ENCODE measurements at regions not wholly inside any gene's neighbourhood (a gene's known extent, or its start where the extent isn't known, plus 50 kb on each side); places are given as distances from the start of the nearest gene placed in this dataset.
A peak's percentile ranks its signal among the peaks of the same experiment; 100 is the strongest.

- H3K27me3 ChIP-seq (ENCODE audit: control insufficient read depth in 2 of 2, insufficient read depth in 2 of 2, low read length in 2 of 2): no peaks in the 10 kb centered on the region
These were observed 305.1 kb upstream of the PITRM1 start for GRCh38 chr10:3477683-3478082.

More at GRCh38 chr10:3477683-3478082, 305.1 kb upstream of the PITRM1 start:
- Histone ChIP-seq H4K20me1 (replicated peaks; ENCODE audit: control insufficient read depth, extremely low read depth, insufficient read depth, low read length) (no peaks in the 10 kb centered on the region), H3K27ac (ENCODE audit: insufficient read depth, low read depth, low read length) (no peak overlapping the region), H3K4me1 (ENCODE audit: control insufficient read depth, extremely low read depth, insufficient read depth, low read length) (peaks cover 8% of the 10 kb centered on the region), H3K9me3 (replicated peaks; ENCODE audit: control insufficient read depth, insufficient read depth, low read length) (no peaks in the 10 kb centered on the region), H3K9me1 (replicated peaks; ENCODE audit: control insufficient read depth, extremely low read depth, insufficient read depth, low read length) (no peaks in the 10 kb centered on the region), H3K9ac (replicated peaks; ENCODE audit: extremely low read depth, insufficient read depth, low read length) (no peak overlapping the region), H3K4me3 (replicated peaks in 1 of 3; ENCODE audit: insufficient read depth in 1 of 3, low read depth in 1 of 3, low read length in 3 of 3) (no peak overlapping the region), H3K36me3 (ENCODE audit: control insufficient read depth in 2 of 2, extremely low read depth in 1 of 2, insufficient read depth in 2 of 2, low read length in 2 of 2) (no peaks in the 10 kb centered on the region), H3K4me2 (ENCODE audit: insufficient read depth, low read length) (no peak overlapping the region), H2AFZ (ENCODE audit: low read depth, low read length) (no peak overlapping the region), H3K79me2 (ENCODE audit: control insufficient read depth, insufficient read depth, low read length) (no peaks in the 10 kb centered on the region)
- dilution Hi-C loops (cut with MboI; ENCODE audit: extremely low pct_ligation_motif_present, low sequenced_read_pairs) (no loop called here), intact Hi-C loops (cut with micrococcal nuclease) (no loop called here)
- ChIA-PET POLR2A (no interaction called here), CTCF (interaction anchor here (2.4 kb wide), 1 partner anchor 10 kb away, joined by 8 read pairs; no protein-coding TSS in a partner anchor)
- no TSS peak for BruUV-seq (replicated peaks)
- TF ChIP-seq FOS (IDR thresholded peaks at IDR 0.05; ENCODE audit: borderline replicate concordance, insufficient read depth, low read length) (no peak), GATA2 (IDR thresholded peaks at IDR 0.05; ENCODE audit: insufficient read depth, insufficient read length, low read depth, low read length) (no peak), JUN (IDR thresholded peaks at IDR 0.05; ENCODE audit: borderline replicate concordance, insufficient read depth, insufficient read length, low read depth) (no peak), EZH2 (IDR thresholded peaks at IDR 0.05; ENCODE audit: borderline replicate concordance, low read depth, low read length, severe bottlenecking) (no peak), CTCF (IDR thresholded peaks at IDR 0.05; ENCODE audit: extremely low read depth in 1 of 2, insufficient read depth in 1 of 2, low read depth in 1 of 2, low read length in 2 of 2) (no peak), POLR2AphosphoS5 (IDR thresholded peaks at IDR 0.05; ENCODE audit: insufficient read depth, low read depth, low read length) (no peak), POLR2A (IDR thresholded peaks at IDR 0.05; ENCODE audit: low read depth, low read length) (no peak), MYC (IDR thresholded peaks at IDR 0.05; ENCODE audit: low read depth, low read length) (no peak)
- TF ChIP-seq, protein P1, sequence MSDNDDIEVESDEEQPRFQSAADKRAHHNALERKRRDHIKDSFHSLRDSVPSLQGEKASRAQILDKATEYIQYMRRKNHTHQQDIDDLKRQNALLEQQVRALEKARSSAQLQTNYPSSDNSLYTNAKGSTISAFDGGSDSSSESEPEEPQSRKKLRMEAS (IDR thresholded peaks at IDR 0.05; ENCODE audit: insufficient read depth, insufficient read length): no peak
- FAIRE-seq (no peak), DNase-seq (ENCODE audit: low read depth, low spot score) (peak; percentile 29)
